ENCODE measurements at regions not wholly inside any gene's neighbourhood (a gene's known extent, or its start where the extent isn't known, plus 50 kb on each side); places are given as distances from the start of the nearest gene placed in this dataset.
A peak's percentile ranks its signal among the peaks of the same experiment; 100 is the strongest.

DNA sequence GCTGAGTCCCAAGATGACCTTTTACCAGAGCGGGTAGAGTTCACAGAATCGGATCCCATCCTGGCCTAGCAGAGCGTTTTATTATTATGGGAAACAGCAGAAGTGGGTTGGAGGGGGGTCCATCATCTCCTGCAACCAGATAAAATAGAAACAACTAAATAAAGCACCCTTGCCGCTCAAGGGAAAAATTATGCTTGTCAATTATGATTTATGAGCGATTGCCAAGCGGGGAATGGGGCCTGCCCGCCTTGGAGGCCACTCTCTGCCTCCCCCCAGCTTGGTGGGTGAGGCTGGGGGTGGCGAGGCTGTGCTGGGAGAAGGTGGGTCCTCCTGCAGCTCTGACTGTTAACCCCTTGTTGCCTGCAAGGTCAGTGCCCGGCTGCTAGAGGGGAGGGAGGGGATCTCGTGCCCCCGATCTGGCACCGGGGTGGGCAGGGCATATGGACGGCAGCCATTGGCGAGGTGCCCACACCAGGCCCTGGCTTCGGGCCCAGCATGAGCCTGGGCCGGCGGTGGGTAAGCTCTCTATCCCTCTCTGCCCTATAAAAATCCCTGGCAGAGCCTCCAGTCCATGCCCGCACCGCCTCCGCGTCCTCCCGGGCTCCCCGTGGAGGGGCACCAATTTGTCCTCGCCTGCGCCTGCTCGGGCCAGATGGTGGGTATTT, 129.1 kb downstream of the URI1 start:
- intact Hi-C loops (cut with DNase I) = no loop called here
- no peaks in the 10 kb centered on the region for H3K36me3 ChIP-seq
- no peak overlapping the region for H3K27ac ChIP-seq
- H3K27me3 ChIP-seq = no peaks in the 10 kb centered on the region
- no peaks in the 10 kb centered on the region for H3K9me3 ChIP-seq
- TF ChIP-seq CTCF (IDR thresholded peaks at IDR 0.05) = no peak
- H3K4me1 ChIP-seq = no peaks in the 10 kb centered on the region
- DNase-seq (ENCODE audit: low spot score in 2 of 2) = peak in 1 of 2 donors; percentile 54
- no peak overlapping the region for H3K4me3 ChIP-seq

DNA sequence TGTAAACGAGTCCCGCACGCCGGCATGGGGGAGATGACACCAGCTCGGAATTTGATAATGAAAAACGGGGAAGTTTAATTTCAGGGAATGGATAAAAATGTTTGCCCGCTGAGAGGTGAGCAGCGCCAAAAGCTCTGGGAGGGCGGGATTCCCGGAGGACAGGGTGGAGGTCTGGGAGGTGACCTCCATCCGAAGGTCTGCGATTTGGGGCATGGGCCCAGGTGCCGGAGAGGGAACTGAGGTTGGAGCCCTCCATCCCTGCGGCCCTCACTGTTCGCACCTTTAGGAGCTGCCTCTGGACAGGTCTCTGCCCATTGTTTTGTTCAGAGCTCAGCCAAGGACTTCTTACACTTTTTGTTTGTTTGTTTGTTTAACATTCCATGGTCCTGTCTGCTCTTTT, 129.8 kb downstream of the URI1 start:
- no peaks in the 10 kb centered on the region for H3K9me3 ChIP-seq
- TF ChIP-seq CTCF (IDR thresholded peaks at IDR 0.05) = no peak
- H3K4me3 ChIP-seq = no peak overlapping the region
- no peaks in the 10 kb centered on the region for H3K27me3 ChIP-seq
- H3K36me3 ChIP-seq = no peaks in the 10 kb centered on the region
- DNase-seq (ENCODE audit: low spot score in 2 of 2) = peak in 1 of 2 donors; percentile 50
- H3K27ac ChIP-seq = no peak overlapping the region
- H3K4me1 ChIP-seq = no peaks in the 10 kb centered on the region
- intact Hi-C loops (cut with DNase I) = no loop called here

- intact Hi-C loops (cut with DNase I) = no loop called here
- TF ChIP-seq CTCF (IDR thresholded peaks at IDR 0.05) = no peak
- H3K36me3 ChIP-seq = no peaks in the 10 kb centered on the region
- no peaks in the 10 kb centered on the region for H3K4me1 ChIP-seq
- H3K27me3 ChIP-seq = no peaks in the 10 kb centered on the region
- no peaks in the 10 kb centered on the region for H3K9me3 ChIP-seq
- no peak overlapping the region for H3K4me3 ChIP-seq
- no peak overlapping the region for H3K27ac ChIP-seq
- DNase-seq (ENCODE audit: low spot score in 2 of 2) = peak in 1 of 2 donors; percentile 54
Measured at GRCh38 chr19:30073152-30074000, 131.3 kb downstream of the URI1 start.

DNA sequence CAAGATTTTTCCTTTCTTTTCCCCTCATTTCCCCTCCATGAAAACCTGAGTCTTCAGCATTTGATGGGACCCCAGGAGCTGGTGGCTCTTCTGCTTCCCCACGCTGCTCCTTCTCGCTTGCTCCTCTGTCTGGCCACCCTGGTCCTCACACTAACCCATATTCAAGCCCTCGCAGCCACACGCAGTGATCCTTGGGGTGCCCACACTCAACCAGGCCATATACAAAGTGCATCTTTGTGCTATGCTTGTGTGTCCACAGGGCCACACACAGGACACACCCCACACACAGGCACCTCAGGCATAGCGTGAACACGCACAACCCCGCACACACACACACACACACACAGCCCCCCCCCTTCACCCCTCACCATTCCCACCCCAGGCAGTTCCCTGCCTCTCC, 132.1 kb downstream of the URI1 start:
- Histone ChIP-seq H3K36me3 (no peaks in the 10 kb centered on the region), H3K27me3 (no peaks in the 10 kb centered on the region), H3K4me3 (no peak overlapping the region), H3K9me3 (no peaks in the 10 kb centered on the region), H3K27ac (no peak overlapping the region), H3K4me1 (no peaks in the 10 kb centered on the region)
- intact Hi-C loops (cut with DNase I) = no loop called here
- DNase-seq (ENCODE audit: low spot score in 2 of 2) = peak in 1 of 2 donors; percentile 27
- no peak for TF ChIP-seq CTCF (IDR thresholded peaks at IDR 0.05)

DNA sequence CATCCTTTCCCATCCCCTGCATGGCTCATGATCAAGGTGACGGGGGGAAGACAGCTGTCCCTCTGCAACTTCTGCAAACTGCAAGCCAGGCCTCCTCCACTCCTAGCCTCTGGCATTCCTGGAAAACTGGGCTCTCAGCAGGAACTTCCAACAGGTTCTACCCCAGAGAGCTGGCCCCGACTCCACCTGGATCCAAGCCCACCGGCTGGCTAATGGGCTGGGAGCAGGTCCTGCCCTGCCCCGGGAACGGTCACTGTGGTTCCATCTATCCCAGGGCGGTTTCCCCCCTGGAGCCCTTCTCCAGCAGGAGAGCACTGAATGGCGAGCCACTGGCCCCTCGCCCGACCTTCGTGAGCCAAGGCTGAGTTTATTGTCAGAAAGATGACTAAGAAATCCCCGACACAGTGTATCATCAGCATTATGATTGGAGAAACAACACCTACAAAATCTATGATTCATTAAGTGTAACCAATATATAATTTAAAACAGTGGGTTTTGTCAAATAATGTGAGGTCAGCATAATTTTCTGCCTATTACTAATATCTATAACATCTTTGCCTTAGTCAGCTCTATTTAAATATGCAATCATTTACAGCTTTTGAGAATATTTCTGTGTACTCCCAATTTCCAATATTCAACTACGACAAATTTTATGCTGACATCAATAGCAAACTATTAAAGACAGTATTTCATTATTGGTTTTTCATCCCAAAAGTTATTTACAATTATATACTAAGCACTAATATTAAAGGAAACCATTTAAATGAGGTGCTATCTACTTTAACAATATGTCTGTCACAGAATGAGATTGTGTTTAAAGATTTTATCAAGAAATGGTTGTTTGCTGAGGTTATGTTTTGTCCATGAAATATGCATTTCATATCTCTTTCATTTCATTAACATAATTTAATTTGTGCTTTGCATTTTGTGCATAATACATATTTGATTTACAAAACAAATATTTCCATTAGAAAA, 133.0 kb downstream of the URI1 start:
- no peaks in the 10 kb centered on the region for H3K9me3 ChIP-seq
- no peaks in the 10 kb centered on the region for H3K36me3 ChIP-seq
- no peaks in the 10 kb centered on the region for H3K4me1 ChIP-seq
- intact Hi-C loops (cut with DNase I) = no loop called here
- H3K27me3 ChIP-seq = no peaks in the 10 kb centered on the region
- no peak overlapping the region for H3K27ac ChIP-seq
- TF ChIP-seq CTCF (IDR thresholded peaks at IDR 0.05) = no peak
- no peak overlapping the region for H3K4me3 ChIP-seq
- peak in 1 of 2 donors; percentile 37 for DNase-seq (ENCODE audit: low spot score in 2 of 2)
